Activated CD8-positive, alpha-beta T cell treated with anti-CD3 and anti-CD28 coated beads, Interleukin-2, amount 10 ng/mL, durations not matched to agents 7 days and 5 days (primary cell): ENCODE measurements at regions not wholly inside any gene's neighbourhood (a gene's known extent, or its start where the extent isn't known, plus 50 kb on each side); places are given as distances from the start of the nearest gene placed in this dataset.

Experiments
- ATAC-seq: fragments of 150-1000 bp; cut with Tn5 transposase; one replicate; pipeline ENCODE4 v1.10.0; 2021; ENCODE audit warnings: moderate library complexity
- CTCF ChIA-PET: fragments of 350-600 bp; sonication (Branson Sonifier 250); formaldehyde crosslinking; loops from one replicate; lab custom pipeline; 2021; ENCODE audit warnings: antibody characterized with exemption; lab: Charles Lee
- POLR2A ChIA-PET: fragments of 350-600 bp; sonication (Branson Sonifier 250); formaldehyde crosslinking; loops from one replicate; lab custom pipeline; 2021; ENCODE audit warnings: antibody characterized with exemption; lab: Charles Lee
- DNase-seq: peaks from one replicate; pipeline ENCODE4 v3.0.0-alpha.2; 2020
- H3K27ac Mint-ChIP-seq: one replicate; pipeline ENCODE4 v1.8.0; 2021; ENCODE audit warnings: mild to moderate bottlenecking, mixed read lengths
- H3K27me3 Mint-ChIP-seq: one replicate; pipeline ENCODE4 v1.8.0; 2021; ENCODE audit warnings: low read depth, mixed read lengths
- H3K36me3 Mint-ChIP-seq: one replicate; pipeline ENCODE4 v1.8.0; 2021; ENCODE audit warnings: low read depth, mixed read lengths
- H3K4me1 Mint-ChIP-seq: one replicate; pipeline ENCODE4 v1.8.0; 2021; ENCODE audit warnings: low read depth, mixed read lengths
- H3K4me3 Mint-ChIP-seq: one replicate; pipeline ENCODE4 v1.8.0; 2021; ENCODE audit warnings: mild to moderate bottlenecking, mixed read lengths
- H3K9me3 Mint-ChIP-seq: one replicate; pipeline ENCODE4 v1.8.0; 2022; ENCODE audit warnings: mixed read lengths; ENCODE audit not compliant: insufficient read depth

- peaks cover 5% of the 10 kb centered on the region for H3K27me3 Mint-ChIP-seq
- POLR2A ChIA-PET = no interaction called here
- no peak overlapping the region for H3K27ac Mint-ChIP-seq
- DNase-seq (no peak), ATAC-seq (no peak)
- H3K36me3 Mint-ChIP-seq = no peaks in the 10 kb centered on the region
- H3K4me1 Mint-ChIP-seq = no peaks in the 10 kb centered on the region
- no peak overlapping the region for H3K4me3 Mint-ChIP-seq
- H3K9me3 Mint-ChIP-seq = no peaks in the 10 kb centered on the region
- CTCF ChIA-PET = no interaction called here
Observed at GRCh38 chr1:37151789-37152188, 117.5 kb upstream of the GRIK3 start.

- no peak for ATAC-seq
- Mint-ChIP-seq H3K4me3 (no peak overlapping the region), H3K27ac (no peak overlapping the region), H3K27me3 (peaks cover 5% of the 10 kb centered on the region), H3K36me3 (no peaks in the 10 kb centered on the region), H3K9me3 (no peaks in the 10 kb centered on the region), H3K4me1 (no peaks in the 10 kb centered on the region)
- no peak for DNase-seq
- CTCF ChIA-PET = no interaction called here
- POLR2A ChIA-PET = no interaction called here
Observed at GRCh38 chr1:37152491-37152890, 118.2 kb upstream of the GRIK3 start.

GRCh38 chr1:37153116-37154100 is 119.1 kb upstream of the GRIK3 start:
- H3K27me3 Mint-ChIP-seq = peaks cover 5% of the 10 kb centered on the region
- no peaks in the 10 kb centered on the region for H3K36me3 Mint-ChIP-seq
- H3K27ac Mint-ChIP-seq = no peak overlapping the region
- ChIA-PET CTCF (no interaction called here), POLR2A (interaction anchor here (0.6 kb wide), 1 partner anchor 556 kb away, joined by 3 read pairs; no protein-coding TSS in a partner anchor)
- no peak overlapping the region for H3K4me3 Mint-ChIP-seq
- H3K9me3 Mint-ChIP-seq = no peaks in the 10 kb centered on the region
- H3K4me1 Mint-ChIP-seq = no peaks in the 10 kb centered on the region
- ATAC-seq (no peak), DNase-seq (no peak)

GRCh38 chr1:37156646-37157045 is 122.3 kb upstream of the GRIK3 start:
- H3K9me3 Mint-ChIP-seq = no peaks in the 10 kb centered on the region
- CTCF ChIA-PET = no interaction called here
- no peak for DNase-seq

GRCh38 chr1:37157634-37158033 is 123.3 kb upstream of the GRIK3 start:
- DNase-seq = no peak
- H3K27me3 Mint-ChIP-seq = peaks cover 5% of the 10 kb centered on the region
- CTCF ChIA-PET = no interaction called here
- H3K4me1 Mint-ChIP-seq = no peaks in the 10 kb centered on the region
- ATAC-seq = no peak
- H3K27ac Mint-ChIP-seq = no peak overlapping the region
- no peaks in the 10 kb centered on the region for H3K36me3 Mint-ChIP-seq
- no peaks in the 10 kb centered on the region for H3K9me3 Mint-ChIP-seq
- POLR2A ChIA-PET = no interaction called here
- no peak overlapping the region for H3K4me3 Mint-ChIP-seq

More at GRCh38 chr1:37156646-37157045, 122.3 kb upstream of the GRIK3 start:
- POLR2A ChIA-PET = no interaction called here
- no peak overlapping the region for H3K27ac Mint-ChIP-seq
- H3K27me3 Mint-ChIP-seq = peaks cover 5% of the 10 kb centered on the region
- no peaks in the 10 kb centered on the region for H3K4me1 Mint-ChIP-seq
- H3K4me3 Mint-ChIP-seq = no peak overlapping the region
- H3K36me3 Mint-ChIP-seq = no peaks in the 10 kb centered on the region
- no peak for ATAC-seq

- DNase-seq (no peak), ATAC-seq (no peak)
- Mint-ChIP-seq H3K4me1 (no peaks in the 10 kb centered on the region), H3K27ac (no peak overlapping the region), H3K9me3 (no peaks in the 10 kb centered on the region), H3K36me3 (no peaks in the 10 kb centered on the region), H3K27me3 (peaks cover 8% of the 10 kb centered on the region), H3K4me3 (no peak overlapping the region)
- POLR2A ChIA-PET = no interaction called here
- CTCF ChIA-PET = no interaction called here
Observed at GRCh38 chr1:37158113-37158749, 123.9 kb upstream of the GRIK3 start.

GRCh38 chr1:37159102-37159501 is 124.8 kb upstream of the GRIK3 start:
- POLR2A ChIA-PET = no interaction called here
- H3K9me3 Mint-ChIP-seq = no peaks in the 10 kb centered on the region

GRCh38 chr1:37161171-37161570 is 126.9 kb upstream of the GRIK3 start:
- Mint-ChIP-seq H3K36me3 (no peaks in the 10 kb centered on the region), H3K4me1 (no peaks in the 10 kb centered on the region), H3K27me3 (peaks cover 3% of the 10 kb centered on the region), H3K4me3 (no peak overlapping the region), H3K9me3 (no peaks in the 10 kb centered on the region), H3K27ac (no peak overlapping the region)
- no peak for DNase-seq
- POLR2A ChIA-PET = no interaction called here
- CTCF ChIA-PET = interaction anchor here (1.3 kb wide), 1 partner anchor 17 kb away, joined by 4 read pairs; no protein-coding TSS in a partner anchor
- ATAC-seq = no peak

More at GRCh38 chr1:37159102-37159501, 124.8 kb upstream of the GRIK3 start:
- Mint-ChIP-seq H3K36me3 (no peaks in the 10 kb centered on the region), H3K27ac (no peak overlapping the region), H3K4me3 (no peak overlapping the region), H3K27me3 (peaks cover 4% of the 10 kb centered on the region), H3K4me1 (no peaks in the 10 kb centered on the region)
- CTCF ChIA-PET = no interaction called here
- no peak for DNase-seq
- ATAC-seq = no peak

- ATAC-seq (no peak), DNase-seq (no peak)
- H3K27me3 Mint-ChIP-seq = peaks cover 3% of the 10 kb centered on the region
- H3K36me3 Mint-ChIP-seq = no peaks in the 10 kb centered on the region
- H3K4me1 Mint-ChIP-seq = no peaks in the 10 kb centered on the region
- H3K9me3 Mint-ChIP-seq = no peaks in the 10 kb centered on the region
- no peak overlapping the region for H3K4me3 Mint-ChIP-seq
- CTCF ChIA-PET = no interaction called here
- no peak overlapping the region for H3K27ac Mint-ChIP-seq
- POLR2A ChIA-PET = no interaction called here
Observed at GRCh38 chr1:37162059-37162458, 127.7 kb upstream of the GRIK3 start.

- Mint-ChIP-seq H3K27me3 (peaks cover 3% of the 10 kb centered on the region), H3K36me3 (no peaks in the 10 kb centered on the region), H3K4me3 (no peak overlapping the region), H3K27ac (no peak overlapping the region), H3K9me3 (no peaks in the 10 kb centered on the region), H3K4me1 (no peaks in the 10 kb centered on the region)
- ChIA-PET CTCF (no interaction called here), POLR2A (no interaction called here)
- ATAC-seq = no peak
- no peak for DNase-seq
Observed at GRCh38 chr1:37166005-37166404, 131.7 kb upstream of the GRIK3 start.

- no peaks in the 10 kb centered on the region for H3K9me3 Mint-ChIP-seq
- ChIA-PET CTCF (no interaction called here), POLR2A (no interaction called here)
- DNase-seq (no peak), ATAC-seq (no peak)
- no peaks in the 10 kb centered on the region for H3K4me1 Mint-ChIP-seq
- peaks cover 3% of the 10 kb centered on the region for H3K27me3 Mint-ChIP-seq
- H3K27ac Mint-ChIP-seq = no peak overlapping the region
- no peaks in the 10 kb centered on the region for H3K36me3 Mint-ChIP-seq
- H3K4me3 Mint-ChIP-seq = no peak overlapping the region
Observed at GRCh38 chr1:37167479-37167878, 133.2 kb upstream of the GRIK3 start.

- no peak for ATAC-seq
- ChIA-PET CTCF (no interaction called here), POLR2A (no interaction called here)
- Mint-ChIP-seq H3K9me3 (no peaks in the 10 kb centered on the region), H3K27me3 (no peaks in the 10 kb centered on the region), H3K4me3 (no peak overlapping the region), H3K4me1 (no peaks in the 10 kb centered on the region), H3K27ac (no peak overlapping the region), H3K36me3 (no peaks in the 10 kb centered on the region)
- no peak for DNase-seq
Observed at GRCh38 chr1:37169241-37169640, 134.9 kb upstream of the GRIK3 start.
